ENCODE measurements at regions not wholly inside any gene's neighbourhood (a gene's known extent, or its start where the extent isn't known, plus 50 kb on each side); places are given as distances from the start of the nearest gene placed in this dataset.
"Not testable (repeated sequence)": the region's sequence is repeated elsewhere in the genome, so short reads cannot be mapped to it uniquely, and the experiment has no call there.

DNA sequence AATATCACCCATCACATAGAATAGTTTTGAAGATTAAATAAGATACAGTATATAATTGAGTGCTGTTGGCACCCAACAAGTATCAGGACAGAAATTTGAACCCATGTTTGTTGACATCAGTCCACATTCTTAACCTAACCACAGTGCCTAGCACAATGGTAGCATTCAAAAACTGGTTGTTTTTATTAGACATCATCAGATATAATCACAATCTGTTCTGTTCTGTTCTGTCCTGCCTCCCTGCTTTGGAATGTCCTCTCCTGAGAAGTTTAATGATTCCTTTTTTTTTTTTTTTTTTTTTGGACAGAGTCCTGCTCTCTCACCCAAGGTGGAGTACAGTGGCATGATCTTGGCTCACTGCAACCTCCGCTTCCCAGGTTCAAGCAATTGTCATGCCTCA, 476.6 kb downstream of the RMST start:
- no peak for DNase-seq

DNA sequence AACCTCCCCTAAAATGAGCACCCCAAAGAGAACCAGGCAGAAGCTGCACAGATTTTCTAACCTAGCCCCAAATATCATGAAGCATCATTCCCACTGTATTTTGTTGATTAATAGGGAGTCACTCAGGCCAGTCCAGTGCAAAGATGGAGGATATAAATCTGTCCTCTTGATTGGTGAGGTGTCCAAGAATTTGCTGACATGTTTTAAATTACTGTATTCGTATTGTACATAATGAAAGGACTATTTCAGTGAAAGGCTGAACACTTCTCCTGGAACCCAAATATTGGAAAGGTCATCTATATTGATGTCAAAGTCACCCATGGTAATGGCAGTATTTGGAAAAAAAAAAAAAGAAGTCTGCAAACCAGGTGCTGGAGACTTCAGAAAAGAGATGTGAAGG, 477.5 kb downstream of the RMST start:
- no peak for DNase-seq

DNA sequence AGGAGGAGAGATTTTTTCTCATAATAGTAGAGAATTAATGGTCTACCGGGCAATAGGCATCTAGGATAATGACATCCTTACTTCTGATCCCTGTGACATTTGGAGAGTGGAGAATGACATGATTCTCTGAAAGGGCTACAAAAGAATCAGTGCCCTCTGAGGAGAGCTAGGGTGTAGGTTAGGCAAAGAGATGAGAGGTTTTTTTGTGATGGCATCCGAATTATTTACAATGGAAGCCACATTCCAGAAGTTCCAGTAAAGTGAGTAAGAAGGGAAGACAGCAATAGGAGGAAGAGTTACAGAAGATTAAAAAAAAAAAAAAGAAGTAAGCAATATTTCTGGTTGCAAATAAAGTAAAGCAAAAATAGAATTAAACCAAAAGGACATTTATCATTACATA, 478.0 kb downstream of the RMST start:
- DNase-seq, result no peak

DNA sequence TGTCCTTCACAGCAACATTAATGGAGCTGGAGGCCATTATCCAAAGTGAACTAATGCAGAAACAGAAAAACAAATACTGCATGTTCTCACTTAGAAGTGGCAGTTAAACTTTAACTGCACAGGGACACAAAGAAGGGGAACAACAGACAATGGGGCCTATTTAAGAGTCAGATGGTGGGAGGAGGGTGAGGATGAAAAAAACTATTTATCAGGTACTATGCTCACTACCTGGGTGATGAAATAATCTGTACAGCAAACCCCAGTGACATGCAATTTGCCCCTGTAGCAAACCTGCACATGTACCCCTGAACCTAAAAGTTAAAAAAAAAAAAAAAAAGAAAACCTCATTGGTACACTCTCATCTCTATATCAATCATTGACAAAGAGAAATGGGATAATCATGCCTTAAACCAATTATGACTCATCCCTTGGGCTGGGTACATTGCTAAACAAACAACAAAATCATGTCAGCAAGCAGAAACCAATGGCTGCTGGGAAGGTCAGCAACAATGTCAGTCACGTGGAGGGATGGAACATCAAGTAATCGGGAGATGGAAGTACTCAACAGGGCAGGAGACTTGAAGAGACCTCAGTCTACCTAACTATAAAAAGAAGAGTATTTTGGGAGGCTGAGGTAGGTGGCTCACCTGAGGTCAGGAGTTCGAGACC, 479.2 kb downstream of the RMST start:
- no peak for DNase-seq

DNA sequence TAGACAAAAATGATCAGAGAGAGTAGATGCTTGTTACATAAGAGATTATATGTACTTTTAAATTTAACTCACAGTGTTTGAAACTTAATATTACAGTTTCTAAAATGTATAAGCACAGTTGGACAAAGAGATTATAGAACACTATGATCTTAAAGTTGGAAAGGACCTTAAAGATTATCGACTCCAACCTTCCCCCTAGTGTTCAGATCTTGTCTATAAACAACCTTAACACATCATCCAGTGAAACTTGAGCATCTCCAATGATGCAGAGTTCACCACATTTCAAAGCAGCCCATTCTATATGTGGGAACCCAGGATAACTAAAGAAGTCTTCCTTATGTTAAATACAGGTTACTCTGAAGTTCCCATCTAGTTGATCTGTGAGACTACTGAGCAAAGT, 480.8 kb downstream of the RMST start:
- no peak for DNase-seq

DNA sequence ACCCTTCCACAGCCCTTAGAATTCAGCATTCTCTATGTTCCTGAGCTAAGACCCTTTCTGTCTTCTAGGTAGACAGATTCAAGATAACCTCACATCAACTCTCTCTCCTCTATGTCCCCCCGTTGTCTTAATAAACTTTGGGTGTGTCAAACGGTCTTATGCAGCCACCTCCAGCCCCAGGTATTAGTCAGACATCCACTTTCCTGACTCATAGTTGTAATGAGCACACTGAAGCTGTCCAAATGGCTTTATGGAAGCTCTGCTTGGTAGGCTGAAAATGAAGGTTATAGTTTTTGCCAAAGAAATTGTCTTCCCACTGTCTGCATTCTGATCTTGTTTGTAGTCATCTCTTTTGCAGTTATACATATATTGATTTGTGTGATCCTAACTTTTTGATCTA, 482.0 kb downstream of the RMST start:
- DNase-seq, result no peak

DNA sequence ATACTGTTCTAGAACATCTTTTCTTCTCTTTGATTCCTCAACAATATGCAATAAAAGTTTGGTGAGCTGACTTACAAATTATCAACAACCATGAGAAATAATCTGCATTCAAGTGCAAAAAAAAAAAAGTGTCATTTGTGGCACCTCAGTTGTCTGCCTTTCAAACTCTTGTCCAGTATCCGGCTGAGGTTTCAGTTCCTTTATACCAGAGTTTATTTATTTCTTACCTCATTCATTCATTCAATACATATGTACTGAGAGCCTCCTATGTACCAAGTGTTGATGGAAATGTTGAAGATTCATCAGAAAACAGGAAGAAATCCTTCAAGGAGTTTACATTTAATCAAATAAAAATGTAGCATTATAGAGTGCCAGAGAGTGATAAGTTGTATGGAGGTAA, 484.1 kb downstream of the RMST start:
- no peak for DNase-seq

DNA sequence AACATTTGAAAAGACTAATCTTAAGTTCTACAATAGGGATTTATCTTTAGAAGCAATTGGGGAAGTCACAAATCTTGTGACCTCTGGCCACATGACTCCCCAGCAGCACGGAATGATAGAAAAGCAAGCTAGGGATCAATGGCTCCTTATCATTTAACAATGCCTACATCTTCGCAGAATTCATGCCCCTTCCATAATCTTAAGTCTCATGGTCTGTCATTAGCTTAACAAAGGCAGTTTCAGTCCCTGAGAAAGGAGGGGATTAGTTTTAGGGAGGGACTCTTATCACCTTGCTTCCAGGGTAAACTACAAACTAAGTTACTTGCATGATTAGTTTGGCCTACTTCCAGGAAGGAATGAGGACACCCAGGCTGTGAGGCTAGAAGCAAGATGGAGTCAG, 486.0 kb downstream of the RMST start:
- DNase-seq, result no peak

DNA sequence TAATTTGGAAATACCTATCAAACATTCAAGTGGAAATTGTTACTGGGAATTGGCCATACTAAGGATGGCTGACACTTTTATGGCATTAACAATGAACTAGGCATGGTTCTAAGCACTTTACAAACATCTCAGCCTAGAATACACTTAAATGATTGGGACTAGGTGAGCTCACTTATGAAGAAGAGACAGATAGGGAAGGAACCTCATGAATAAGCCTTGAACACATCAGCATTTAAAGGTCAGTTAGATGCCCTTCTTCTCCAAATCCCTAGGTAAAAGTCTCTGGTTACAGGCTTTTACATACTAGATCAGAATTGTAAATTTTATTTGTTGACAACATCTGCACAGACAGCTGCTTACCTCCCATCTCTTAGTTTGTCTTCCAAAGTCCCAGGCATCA, 488.6 kb downstream of the RMST start:
- DNase-seq, result no peak

DNA sequence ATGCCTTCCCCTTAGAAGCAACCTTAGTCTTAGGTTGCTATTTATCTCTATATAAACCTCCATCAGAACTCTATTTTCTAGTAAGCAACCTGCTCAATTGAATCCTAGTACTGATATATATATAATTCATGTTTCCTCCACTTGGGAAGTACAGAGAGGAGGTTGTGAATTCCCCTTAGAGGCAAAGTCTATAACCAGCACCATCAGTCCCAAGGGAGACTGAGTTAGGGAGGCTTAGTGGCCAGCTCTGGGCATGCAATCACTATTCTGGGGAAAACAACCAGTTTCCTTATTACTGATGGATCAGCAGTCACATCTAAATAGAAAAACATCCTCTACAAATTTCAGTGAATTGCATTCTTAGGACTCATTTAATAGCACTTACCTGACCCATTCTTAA, 489.1 kb downstream of the RMST start:
- no peak for DNase-seq

DNA sequence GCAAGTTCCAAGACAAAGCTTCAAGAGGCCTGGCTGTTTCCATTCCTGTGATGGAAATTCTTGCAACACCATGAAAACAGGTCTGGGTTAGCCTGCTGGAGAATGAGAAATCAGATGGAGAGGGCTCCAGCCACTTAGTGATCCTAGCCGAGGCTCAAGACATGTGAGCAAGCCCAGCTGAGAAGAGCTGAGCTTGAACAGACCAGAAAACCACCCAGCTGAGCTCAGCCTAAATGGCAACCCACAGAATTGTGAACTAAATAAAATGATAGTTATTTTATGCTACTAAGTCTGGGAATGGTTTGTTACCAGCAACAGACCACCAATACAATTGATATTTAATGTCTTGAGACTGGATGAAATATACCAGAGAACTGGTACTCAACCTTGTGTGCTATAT, 494.5 kb downstream of the RMST start:
- DNase-seq, result no peak

DNA sequence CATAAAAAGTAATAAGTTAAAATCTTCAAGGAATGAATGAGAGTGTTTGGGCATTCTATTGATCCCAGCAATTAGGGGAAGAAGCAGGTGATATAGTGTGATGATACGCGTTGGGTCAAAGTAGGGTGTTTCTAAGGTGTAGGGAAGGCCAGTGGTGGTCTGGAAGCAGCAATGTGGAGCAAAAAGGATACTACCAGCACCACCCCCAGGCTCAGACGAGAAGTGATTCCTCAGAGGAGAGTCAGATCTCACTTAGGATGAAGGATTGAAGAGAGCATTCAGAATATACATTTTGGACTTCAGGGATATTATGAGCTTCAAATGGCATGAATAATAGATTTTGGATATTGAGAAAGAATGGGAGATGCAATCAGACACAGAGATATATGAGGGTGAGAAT, 497.6 kb downstream of the RMST start:
- DNase-seq, result no peak

DNA sequence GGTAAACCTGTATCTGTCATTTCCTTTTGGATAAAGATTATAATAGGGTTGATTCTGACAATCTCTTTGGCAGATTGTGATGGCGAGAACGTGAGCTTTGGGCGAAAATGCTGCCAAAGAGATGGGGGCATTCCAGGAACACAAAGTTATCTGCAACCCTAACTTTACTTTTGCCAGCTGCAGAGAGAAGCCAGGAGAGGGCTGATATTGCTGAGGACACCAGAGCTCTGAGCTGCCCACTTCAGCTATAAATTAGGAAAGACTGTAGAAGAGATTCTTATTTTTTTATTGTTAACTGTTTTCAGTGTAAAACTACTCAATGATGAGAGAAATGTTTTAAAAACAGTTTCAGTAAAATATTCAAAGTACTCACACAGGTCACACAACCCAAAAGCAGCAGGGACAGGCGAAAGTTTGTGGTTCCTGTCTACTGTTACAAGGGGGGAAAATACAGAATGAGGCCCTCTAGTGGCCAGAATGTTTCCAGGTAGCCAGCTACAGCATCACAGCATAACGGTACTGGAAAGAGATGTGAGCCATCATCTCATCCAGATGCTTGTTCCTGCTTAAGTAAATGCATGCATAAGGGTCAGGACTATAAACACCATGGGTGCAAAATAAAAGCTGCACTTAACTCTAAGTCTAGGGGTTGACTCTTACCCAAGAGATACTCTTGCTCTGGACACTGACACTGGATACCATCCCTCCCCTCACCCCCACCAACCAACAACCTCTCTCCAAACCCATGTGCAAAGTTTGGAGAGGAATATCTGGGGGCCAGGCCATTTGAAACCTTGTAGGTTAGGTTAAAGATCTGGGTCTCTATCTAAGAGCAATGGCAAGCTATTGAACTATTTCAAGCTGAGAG, 498.4 kb downstream of the RMST start:
- no peak for DNase-seq

DNA sequence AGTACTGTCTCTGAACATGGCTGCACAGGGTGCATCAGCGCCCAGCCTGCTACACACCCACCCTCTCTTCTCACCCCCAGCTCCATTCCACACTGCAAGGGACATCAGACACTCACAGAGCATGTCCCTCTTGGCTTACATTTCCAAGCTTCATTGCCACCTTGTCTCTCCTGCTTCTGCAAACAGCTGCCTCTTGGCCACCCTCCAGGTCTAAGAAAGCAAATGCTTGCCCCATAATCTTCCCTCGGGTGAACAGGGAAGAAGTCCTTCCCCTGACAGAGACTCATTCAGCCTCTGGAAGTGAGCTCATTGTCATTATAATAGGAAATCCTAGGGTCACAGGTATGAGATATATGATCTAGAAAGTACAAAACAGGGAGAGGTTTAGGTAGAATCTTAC, 505.2 kb downstream of the RMST start:
- DNase-seq, result no peak

DNA sequence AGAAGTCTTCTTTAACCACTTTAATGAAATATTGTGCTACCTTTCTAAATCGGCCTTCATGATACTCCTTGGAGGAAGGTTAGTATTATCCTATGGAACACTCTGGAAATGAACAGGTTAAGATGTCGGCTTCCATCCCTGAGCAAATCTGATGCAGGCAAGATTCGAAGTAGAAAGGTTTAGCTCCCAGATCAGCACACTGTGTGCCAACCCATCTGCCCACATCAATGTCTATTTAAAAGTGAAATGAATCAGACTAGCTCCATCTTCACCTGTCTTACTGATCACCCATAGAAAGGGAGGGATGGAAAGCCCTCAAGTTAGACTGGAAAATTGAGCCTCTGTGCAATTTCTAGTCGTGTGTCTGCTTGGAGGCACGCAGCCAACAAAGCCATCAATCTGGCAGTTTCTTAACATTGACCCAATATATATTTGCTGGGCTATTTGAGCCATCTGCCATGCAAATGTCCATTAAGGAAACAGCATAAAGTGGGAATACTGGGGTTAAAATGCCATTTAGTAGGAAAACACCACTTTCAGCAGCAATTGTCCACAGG, 506.1 kb downstream of the RMST start:
- DNase-seq, result no peak

DNA sequence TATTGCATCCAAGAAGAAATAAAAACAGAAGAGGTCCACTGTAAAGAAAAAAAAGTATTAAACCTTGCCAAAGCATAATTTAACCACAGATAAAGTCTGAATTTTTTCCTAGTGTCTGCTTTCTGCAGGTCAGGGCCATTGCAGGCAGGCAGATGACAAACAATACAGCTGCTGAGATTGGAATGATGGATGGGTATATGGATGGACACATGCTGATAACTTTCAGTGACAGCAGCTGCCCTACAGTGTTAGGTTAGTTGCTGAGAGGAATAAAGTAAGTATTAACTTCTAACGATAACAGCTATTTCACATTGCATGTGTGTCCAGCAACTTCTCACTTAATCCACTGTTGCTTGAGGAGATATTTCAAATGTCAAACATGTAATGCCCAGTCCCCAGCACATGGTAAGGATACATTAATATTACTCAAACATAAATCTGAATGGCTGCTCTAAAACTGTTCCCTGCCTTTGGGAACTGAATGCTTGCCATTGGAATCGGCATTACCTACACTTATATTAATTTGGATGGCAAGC, 515.3 kb downstream of the RMST start:
- DNase-seq, result no peak

DNA sequence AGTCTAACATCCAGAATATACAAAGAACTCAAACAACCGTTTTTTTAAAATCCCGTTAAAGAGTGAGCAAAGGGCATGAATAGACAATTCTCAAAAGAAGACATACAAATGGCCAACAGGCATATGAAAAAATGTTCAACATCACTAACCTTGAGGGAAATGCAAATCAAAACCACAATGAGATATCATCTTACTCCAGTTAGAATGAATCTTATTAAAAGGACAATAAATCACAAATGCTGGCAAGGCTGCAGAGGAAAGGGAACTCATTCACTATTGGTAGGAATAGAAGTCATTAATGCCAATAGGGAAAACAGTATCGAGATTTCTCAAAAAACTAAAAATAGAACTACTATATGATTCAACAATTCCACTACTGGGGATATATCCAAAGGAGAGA, 520.1 kb downstream of the RMST start:
- no peak for DNase-seq

DNA sequence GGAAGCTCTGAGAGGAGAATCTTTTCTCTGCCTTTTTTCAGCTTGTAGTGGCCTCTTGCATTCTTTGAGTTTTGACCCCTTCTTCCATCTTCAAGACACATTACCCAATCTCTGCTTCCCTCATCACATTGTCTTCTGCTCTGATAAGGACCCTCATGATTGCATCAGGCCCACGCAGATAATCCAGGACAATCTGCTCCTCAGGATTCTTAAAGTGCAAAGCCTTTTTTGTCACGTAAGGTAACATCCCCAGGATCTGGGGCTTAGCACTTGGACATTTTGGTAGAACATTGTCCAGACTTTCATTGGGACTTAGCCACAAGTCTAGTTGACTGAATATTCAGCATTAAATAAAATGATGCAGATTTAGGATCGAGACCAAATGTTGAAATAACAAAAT, 521.2 kb downstream of the RMST start:
- no peak for DNase-seq

DNA sequence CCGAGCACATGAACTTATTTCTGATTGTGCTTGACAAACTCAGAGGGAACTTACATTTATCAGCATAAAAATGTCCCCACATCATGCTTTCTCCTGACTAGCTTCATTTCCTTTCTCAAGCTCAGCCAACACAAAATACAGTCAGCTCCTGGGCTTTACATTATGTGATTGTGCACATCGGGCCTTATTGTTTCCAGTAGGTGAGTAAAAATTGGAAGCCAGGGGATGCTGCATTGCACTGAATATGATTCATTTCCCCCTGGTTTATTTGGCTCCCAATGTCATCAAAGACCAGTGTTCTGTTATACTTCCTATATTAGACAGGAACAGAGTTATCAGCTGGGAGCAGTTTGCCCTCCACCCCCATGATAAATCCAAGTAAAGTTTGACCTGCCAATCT, 521.8 kb downstream of the RMST start:
- DNase-seq, result no peak

DNA sequence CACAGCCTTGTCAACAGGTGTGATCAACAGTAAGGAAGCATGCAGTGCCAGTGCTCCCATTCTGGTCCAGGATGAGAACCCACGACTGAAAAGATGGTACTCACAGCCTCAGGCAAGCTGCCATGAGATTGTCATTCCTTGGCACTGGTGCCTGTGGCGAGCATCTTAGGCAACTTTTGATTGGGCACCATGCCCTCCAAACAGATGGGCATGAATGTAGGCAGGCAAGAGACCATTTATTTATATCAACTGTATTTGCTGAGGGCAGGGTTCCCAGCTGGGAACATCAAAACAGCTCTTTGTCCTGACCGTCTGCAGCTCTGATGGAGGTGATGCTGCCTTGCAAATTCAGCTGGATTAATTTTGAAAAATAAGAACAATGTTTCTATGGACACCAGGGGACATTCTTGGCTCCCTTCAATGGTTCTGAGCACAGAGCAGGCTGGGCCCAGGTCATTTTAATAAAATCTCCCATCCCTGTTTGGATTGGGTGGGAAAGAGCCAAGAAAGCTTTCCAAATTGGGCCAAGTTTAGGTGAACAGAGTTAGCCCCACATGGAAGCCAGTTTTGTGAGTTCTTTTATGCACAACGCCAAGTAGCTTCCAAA, 522.5 kb downstream of the RMST start:
- DNase-seq, result no peak

DNA sequence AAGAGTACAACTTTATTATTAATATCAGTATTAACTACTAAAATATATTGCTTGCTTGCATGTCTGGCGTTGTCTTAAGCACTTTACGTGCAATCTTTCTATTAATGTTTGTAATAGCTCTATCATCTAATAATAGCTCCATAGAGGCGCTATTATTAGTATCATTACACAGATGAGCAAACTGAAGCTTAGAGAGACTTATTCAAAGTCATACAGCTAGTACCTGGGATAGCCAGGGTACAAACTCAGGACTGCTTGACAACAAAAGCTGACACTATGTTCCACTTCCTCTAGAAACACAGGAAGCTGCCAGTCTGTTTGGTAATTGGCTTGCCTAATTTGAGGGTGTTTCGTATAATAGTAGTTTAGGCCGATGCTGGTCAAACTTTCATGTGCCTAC, 523.2 kb downstream of the RMST start:
- DNase-seq, result no peak

DNA sequence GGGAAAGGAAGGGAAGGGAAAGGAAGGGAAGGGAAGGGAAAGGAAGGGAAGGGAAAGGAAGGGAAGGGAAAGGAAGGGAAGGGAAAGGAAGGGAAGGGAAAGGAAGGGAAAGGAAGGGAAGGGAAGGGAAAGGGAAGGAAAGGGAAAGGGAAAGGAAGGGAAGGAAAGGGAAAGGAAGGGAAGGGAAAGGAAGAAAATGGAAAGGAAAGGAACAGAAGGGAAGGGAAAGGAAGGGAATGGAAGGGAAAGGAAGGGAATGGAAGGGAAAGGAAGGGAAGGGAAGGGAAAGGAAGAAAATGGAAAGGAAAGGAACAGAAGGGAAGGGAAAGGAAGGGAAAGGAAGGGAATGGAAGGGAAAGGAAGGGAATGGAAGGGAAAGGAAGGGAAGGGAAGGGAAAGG, 526.0 kb downstream of the RMST start:
- not testable (repeated sequence) for DNase-seq

DNA sequence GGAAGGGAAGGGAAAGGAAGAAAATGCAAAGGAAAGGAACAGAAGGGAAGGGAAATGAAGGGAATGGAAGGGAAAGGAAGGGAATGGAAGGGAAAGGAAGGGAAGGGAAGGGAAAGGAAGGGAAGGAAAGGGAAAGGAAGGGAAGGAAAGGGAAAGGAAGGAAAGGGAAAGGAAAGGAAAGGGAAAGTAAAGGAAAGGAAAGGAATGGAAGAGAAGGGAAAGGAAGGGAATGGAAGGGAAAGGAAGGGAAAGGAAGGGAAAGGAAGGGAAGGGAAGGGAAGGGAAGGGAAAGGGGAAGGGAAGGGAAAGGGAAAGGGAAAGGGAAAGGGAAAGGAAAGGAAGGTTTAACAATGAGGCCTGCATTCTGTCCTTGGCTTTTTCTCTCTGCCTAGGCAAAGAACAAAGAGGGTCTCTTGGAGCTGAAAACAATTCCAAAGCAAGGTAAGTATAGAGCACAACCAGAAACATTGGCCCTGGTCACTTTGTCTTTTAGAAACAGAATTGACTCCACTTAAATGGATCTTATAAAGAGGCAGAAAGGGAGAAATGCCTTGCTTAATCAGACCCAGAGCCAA, 525.9 kb upstream of the TMPO start:
- no peak for DNase-seq

Measured in activated CD4-positive, CD25-positive, alpha-beta regulatory T cell treated with anti-CD3 and anti-CD28 coated beads, Interleukin-2, amount 50 U/mL, for 72 hours (primary cell).